SK-N-MC (cell line): ENCODE measurements at regions not wholly inside any gene's neighbourhood (a gene's known extent, or its start where the extent isn't known, plus 50 kb on each side); places are given as distances from the start of the nearest gene placed in this dataset.

ENCODE experiments used
- DNase-seq: peaks from one replicate; pipeline ENCODE4 v3.0.0-alpha.2; 2011; ENCODE audit warnings: low read depth, low spot score
- H3K27ac ChIP-seq: fragments of 200-600 bp; sonication (generic); 2 replicates; pipeline ENCODE4 v1.5.1; 2016; ENCODE audit warnings: mixed run types
- H3K36me3 ChIP-seq: fragments of 200-600 bp; sonication (generic); 2 replicates; pipeline ENCODE4 v1.6.1; 2017; ENCODE audit warnings: antibody characterized with exemption, low read length, mixed read lengths; ENCODE audit not compliant: insufficient read depth
- H3K4me3 ChIP-seq: fragments of 200-600 bp; sonication (generic); 2 replicates; pipeline ENCODE4 v1.5.1; 2016
- H3K9ac ChIP-seq: fragments of 200-600 bp; sonication (generic); 2 replicates; pipeline ENCODE4 v1.8.0; 2017; ENCODE audit warnings: mixed run types, mixed read lengths; ENCODE audit not compliant: insufficient read length
- H3K9me3 ChIP-seq: fragments of 200-600 bp; sonication (generic); 2 replicates; pipeline ENCODE4 v1.6.1; 2017; ENCODE audit warnings: low read depth, mild to moderate bottlenecking, antibody characterized with exemption, low read length, moderate library complexity, mixed read lengths
- EZH2 ChIP-seq: fragments of 200-600 bp; sonication (generic); IDR thresholded peaks from one replicate; pipeline ENCODE4 v1.6.1; 2017; ENCODE audit warnings: antibody characterized with exemption
- FOXP2 ChIP-seq: optimal IDR thresholded peaks from 2 replicates; pipeline ENCODE3; 2011; ENCODE audit warnings: mild to moderate bottlenecking, moderate library complexity; ENCODE audit not compliant: insufficient read depth; ENCODE audit errors: extremely low read length, control extremely low read depth
- POLR2AphosphoS5 ChIP-seq: IDR thresholded peaks from 2 replicates; pipeline ENCODE4 v1.6.1; 2012; ENCODE audit warnings: mild to moderate bottlenecking, low read depth, low read length, borderline replicate concordance

- no peak for TF ChIP-seq FOXP2
- H3K36me3 ChIP-seq: no peaks in the 10 kb centered on the region
- DNase-seq: no peak
- H3K9me3 ChIP-seq: no peaks in the 10 kb centered on the region
- H3K9ac ChIP-seq: no peak overlapping the region
- no peak overlapping the region for H3K4me3 ChIP-seq
- H3K27ac ChIP-seq: no peak overlapping the region
These were observed 60.3 kb upstream of the MANEA start for GRCh38 chr6:95517004-95517403.

- no peak for DNase-seq
- Histone ChIP-seq H3K36me3 (no peaks in the 10 kb centered on the region), H3K4me3 (no peak overlapping the region), H3K9ac (no peak overlapping the region), H3K9me3 (no peaks in the 10 kb centered on the region), H3K27ac (no peak overlapping the region)
- TF ChIP-seq FOXP2: no peak
- TF ChIP-seq EZH2: no peak
- no peak for TF ChIP-seq POLR2AphosphoS5
These were observed 59.8 kb upstream of the MANEA start for GRCh38 chr6:95517568-95517967.

- Histone ChIP-seq H3K4me3 (no peak overlapping the region), H3K9ac (no peak overlapping the region), H3K27ac (no peak overlapping the region), H3K36me3 (no peaks in the 10 kb centered on the region), H3K9me3 (no peaks in the 10 kb centered on the region)
- no peak for DNase-seq
- TF ChIP-seq FOXP2 (no peak), POLR2AphosphoS5 (no peak), EZH2 (no peak)
These were observed 58.6 kb upstream of the MANEA start for GRCh38 chr6:95518630-95519227.

GRCh38 chr6:95519228-95520037 lies 57.9 kb upstream of the MANEA start:
- H3K36me3 ChIP-seq: no peaks in the 10 kb centered on the region
- no peak for DNase-seq
- H3K4me3 ChIP-seq: no peak overlapping the region
- H3K9ac ChIP-seq: no peak overlapping the region
- no peaks in the 10 kb centered on the region for H3K9me3 ChIP-seq
- TF ChIP-seq EZH2 (no peak), FOXP2 (no peak), POLR2AphosphoS5 (no peak)
- H3K27ac ChIP-seq: no peak overlapping the region

GRCh38 chr6:95521181-95521580 lies 56.2 kb upstream of the MANEA start:
- no peak overlapping the region for H3K27ac ChIP-seq
- no peaks in the 10 kb centered on the region for H3K9me3 ChIP-seq
- H3K9ac ChIP-seq: no peak overlapping the region
- H3K36me3 ChIP-seq: no peaks in the 10 kb centered on the region
- no peak for DNase-seq
- TF ChIP-seq FOXP2 (no peak), POLR2AphosphoS5 (no peak), EZH2 (no peak)
- no peak overlapping the region for H3K4me3 ChIP-seq
